Gastroesophageal sphincter (tissue), 3 donors: ENCODE measurements at regions not wholly inside any gene's neighbourhood (a gene's known extent, or its start where the extent isn't known, plus 50 kb on each side); places are given as distances from the start of the nearest gene placed in this dataset.

Source experiments
- EP300 ChIP-seq: sonication (generic); formaldehyde crosslinking; IDR thresholded peaks from one replicate; pipeline ENCODE4 v1.6.1; 2017; ENCODE audit warnings: antibody characterized with exemption, mild to moderate bottlenecking
- POLR2A ChIP-seq, 2 donors: fragments of 450-650 bp; IDR thresholded peaks; one replicate each; pipeline ENCODE4 v1.6.1; 2017; ENCODE audit warnings: antibody characterized with exemption in 2 of 2, mild to moderate bottlenecking in 2 of 2, moderate library complexity in 1 of 2
- POLR2AphosphoS5 ChIP-seq: sonication (generic); formaldehyde crosslinking; IDR thresholded peaks from one replicate; pipeline ENCODE4 v1.6.1; 2017; ENCODE audit warnings: antibody characterized with exemption
- TF ChIP-seq, protein P1 (sequence below), 4 experiments: fragments of 200-600 bp in 2 of 4; fragments of 450-650 bp in 2 of 4; sonication (generic) in 1 of 4; IDR thresholded peaks; one replicate each; pipeline ENCODE4 v1.5.1; 2017 to 2019; ENCODE audit warnings: antibody characterized with exemption in 4 of 4, mild to moderate bottlenecking in 2 of 4, moderate library complexity in 2 of 4

DNA sequence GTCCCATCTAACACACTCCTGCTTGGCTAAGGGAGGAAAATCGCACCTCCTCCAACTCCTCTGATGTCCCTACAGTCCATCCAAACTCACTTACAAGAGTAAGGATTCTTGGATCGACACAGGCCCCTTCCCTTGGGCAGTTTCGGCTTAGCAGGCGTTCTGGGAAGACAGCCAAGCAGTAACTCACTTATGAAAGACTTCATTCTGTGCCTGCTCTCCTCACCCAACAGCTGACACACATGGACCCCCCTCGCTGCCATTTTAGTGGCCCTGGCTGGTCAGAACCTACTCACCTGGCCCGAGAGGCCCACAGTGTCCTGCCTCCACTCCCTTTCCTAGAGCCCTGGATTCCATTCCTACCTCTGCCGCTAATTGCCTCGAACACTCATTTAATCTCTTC lies 52.3 kb upstream of the BCL2L14 start:
- TF ChIP-seq EP300 (no peak), POLR2A (IDR thresholded peaks at IDR 0.05) (no peak), POLR2AphosphoS5 (no peak)
- TF ChIP-seq, protein P1, sequence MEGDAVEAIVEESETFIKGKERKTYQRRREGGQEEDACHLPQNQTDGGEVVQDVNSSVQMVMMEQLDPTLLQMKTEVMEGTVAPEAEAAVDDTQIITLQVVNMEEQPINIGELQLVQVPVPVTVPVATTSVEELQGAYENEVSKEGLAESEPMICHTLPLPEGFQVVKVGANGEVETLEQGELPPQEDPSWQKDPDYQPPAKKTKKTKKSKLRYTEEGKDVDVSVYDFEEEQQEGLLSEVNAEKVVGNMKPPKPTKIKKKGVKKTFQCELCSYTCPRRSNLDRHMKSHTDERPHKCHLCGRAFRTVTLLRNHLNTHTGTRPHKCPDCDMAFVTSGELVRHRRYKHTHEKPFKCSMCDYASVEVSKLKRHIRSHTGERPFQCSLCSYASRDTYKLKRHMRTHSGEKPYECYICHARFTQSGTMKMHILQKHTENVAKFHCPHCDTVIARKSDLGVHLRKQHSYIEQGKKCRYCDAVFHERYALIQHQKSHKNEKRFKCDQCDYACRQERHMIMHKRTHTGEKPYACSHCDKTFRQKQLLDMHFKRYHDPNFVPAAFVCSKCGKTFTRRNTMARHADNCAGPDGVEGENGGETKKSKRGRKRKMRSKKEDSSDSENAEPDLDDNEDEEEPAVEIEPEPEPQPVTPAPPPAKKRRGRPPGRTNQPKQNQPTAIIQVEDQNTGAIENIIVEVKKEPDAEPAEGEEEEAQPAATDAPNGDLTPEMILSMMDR (IDR thresholded peaks at IDR 0.05) = no peak
